ENCODE measurements at regions not wholly inside any gene's neighbourhood (a gene's known extent, or its start where the extent isn't known, plus 50 kb on each side); places are given as distances from the start of the nearest gene placed in this dataset.

GRCh38 chr1:239633432-239633831 is 247.1 kb downstream of the CHRM3 start:
- TF ChIP-seq EZH2phosphoT487 (IDR thresholded peaks at IDR 0.05; ENCODE audit: borderline replicate concordance, low read length) = no peak
- TF ChIP-seq EZH2 (IDR thresholded peaks at IDR 0.05; ENCODE audit: low read length, unreplicated experiment) = no peak
- no peak for TF ChIP-seq CTCF (conservative IDR thresholded peaks at IDR 0.05; ENCODE audit: low read depth, low read length)

All from PC-3 (cell line).